ENCODE measurements at regions not wholly inside any gene's neighbourhood (a gene's known extent, or its start where the extent isn't known, plus 50 kb on each side); places are given as distances from the start of the nearest gene placed in this dataset.

- TF ChIP-seq REST (IDR thresholded peaks at IDR 0.05; ENCODE audit: insufficient read depth in 1 of 2, low read depth in 2 of 2, low read length in 1 of 2) (no peak), POLR2AphosphoS5 (IDR thresholded peaks at IDR 0.05; ENCODE audit: low read depth, low read length) (no peak), TCF7L2 (IDR thresholded peaks at IDR 0.05; ENCODE audit: low read depth, low read length) (no peak), SIN3A (IDR thresholded peaks at IDR 0.05; ENCODE audit: borderline replicate concordance, insufficient read depth, low read depth, low read length) (no peak)
- TF ChIP-seq, protein P1, sequence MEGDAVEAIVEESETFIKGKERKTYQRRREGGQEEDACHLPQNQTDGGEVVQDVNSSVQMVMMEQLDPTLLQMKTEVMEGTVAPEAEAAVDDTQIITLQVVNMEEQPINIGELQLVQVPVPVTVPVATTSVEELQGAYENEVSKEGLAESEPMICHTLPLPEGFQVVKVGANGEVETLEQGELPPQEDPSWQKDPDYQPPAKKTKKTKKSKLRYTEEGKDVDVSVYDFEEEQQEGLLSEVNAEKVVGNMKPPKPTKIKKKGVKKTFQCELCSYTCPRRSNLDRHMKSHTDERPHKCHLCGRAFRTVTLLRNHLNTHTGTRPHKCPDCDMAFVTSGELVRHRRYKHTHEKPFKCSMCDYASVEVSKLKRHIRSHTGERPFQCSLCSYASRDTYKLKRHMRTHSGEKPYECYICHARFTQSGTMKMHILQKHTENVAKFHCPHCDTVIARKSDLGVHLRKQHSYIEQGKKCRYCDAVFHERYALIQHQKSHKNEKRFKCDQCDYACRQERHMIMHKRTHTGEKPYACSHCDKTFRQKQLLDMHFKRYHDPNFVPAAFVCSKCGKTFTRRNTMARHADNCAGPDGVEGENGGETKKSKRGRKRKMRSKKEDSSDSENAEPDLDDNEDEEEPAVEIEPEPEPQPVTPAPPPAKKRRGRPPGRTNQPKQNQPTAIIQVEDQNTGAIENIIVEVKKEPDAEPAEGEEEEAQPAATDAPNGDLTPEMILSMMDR (IDR thresholded peaks at IDR 0.05) = no peak
- no TSS peak for BruUV-seq (replicated peaks)
- H3K27me3 ChIP-seq (ENCODE audit: control insufficient read depth, insufficient read depth, low read length) = no peaks in the 10 kb centered on the region
- no peak for DNase-seq (ENCODE audit: low read depth, low spot score)
- no peak for ATAC-seq
- in situ Hi-C loops (cut with HindIII; ENCODE audit: low pct_unique_long_range_greater_than_20kb, low sequenced_read_pairs) (no loop called here), intact Hi-C loops (cut with micrococcal nuclease; ENCODE audit: unreplicated experiment) (no loop called here)
- no peak overlapping the region for H3K27ac ChIP-seq (ENCODE audit: low read length)
- CTCF ChIA-PET = no interaction called here
- H3K36me3 ChIP-seq (ENCODE audit: control insufficient read depth, insufficient read depth, low read length) = no peaks in the 10 kb centered on the region
- H3K4me1 ChIP-seq (ENCODE audit: control insufficient read depth, insufficient read depth, low read length) = no peaks in the 10 kb centered on the region
- H3K9me3 ChIP-seq (ENCODE audit: control insufficient read depth, insufficient read depth, low read depth, low read length) = no peaks in the 10 kb centered on the region
- no peak overlapping the region for H3K4me3 ChIP-seq (ENCODE audit: low read depth in 2 of 2, low read length in 2 of 2)
- POLR2A ChIA-PET = interaction anchor here (0.7 kb wide), 1 partner anchor 41 kb away, joined by 9 read pairs; no protein-coding TSS in a partner anchor
These were observed 58.2 kb upstream of the FZD7 start for GRCh38 chr2:201975434-201975833.

GRCh38 chr2:201975964-201976612 is 57.6 kb upstream of the FZD7 start:
- ChIA-PET POLR2A (interaction anchor here (0.7 kb wide), 1 partner anchor 41 kb away, joined by 9 read pairs; no protein-coding TSS in a partner anchor), CTCF (no interaction called here)
- Histone ChIP-seq H3K27me3 (ENCODE audit: control insufficient read depth, insufficient read depth, low read length) (no peaks in the 10 kb centered on the region), H3K4me3 (ENCODE audit: low read depth in 2 of 2, low read length in 2 of 2) (no peak overlapping the region), H3K4me1 (ENCODE audit: control insufficient read depth, insufficient read depth, low read length) (no peaks in the 10 kb centered on the region), H3K36me3 (ENCODE audit: control insufficient read depth, insufficient read depth, low read length) (no peaks in the 10 kb centered on the region), H3K9me3 (ENCODE audit: control insufficient read depth, insufficient read depth, low read depth, low read length) (no peaks in the 10 kb centered on the region), H3K27ac (ENCODE audit: low read length) (no peak overlapping the region)
- ATAC-seq (no peak), DNase-seq (ENCODE audit: low read depth, low spot score) (no peak)
- in situ Hi-C loops (cut with HindIII; ENCODE audit: low pct_unique_long_range_greater_than_20kb, low sequenced_read_pairs) = no loop called here
- intact Hi-C loops (cut with micrococcal nuclease; ENCODE audit: unreplicated experiment) = no loop called here
- TF ChIP-seq TCF7L2 (IDR thresholded peaks at IDR 0.05; ENCODE audit: low read depth, low read length) (no peak), POLR2AphosphoS5 (IDR thresholded peaks at IDR 0.05; ENCODE audit: low read depth, low read length) (no peak), SIN3A (IDR thresholded peaks at IDR 0.05; ENCODE audit: borderline replicate concordance, insufficient read depth, low read depth, low read length) (no peak)
- TF ChIP-seq, protein P1 (IDR thresholded peaks at IDR 0.05) = no peak
- BruUV-seq (replicated peaks) = no TSS peak
